Activated T-cell treated with anti-CD3 and anti-CD28 coated beads, Interleukin-2, amount 50 U/mL, for 72 hours (primary cell): ENCODE measurements at regions not wholly inside any gene's neighbourhood (a gene's known extent, or its start where the extent isn't known, plus 50 kb on each side); places are given as distances from the start of the nearest gene placed in this dataset.

Experiments used
- ATAC-seq, 2 donors: fragments of 150-1000 bp; cut with Tn5 transposase; replicated peaks in 1 of 2; 2 replicates each; pipeline ENCODE4 v1.10.0; 2021; ENCODE audit warnings: moderate library complexity in 2 of 2, mild to moderate bottlenecking in 1 of 2
- DNase-seq, 2 donors: peaks; one replicate each; pipeline ENCODE4 v3.0.0; 2021 to 2022; ENCODE audit warnings: mixed read lengths in 1 of 2
- H3K27ac Mint-ChIP-seq: one replicate; pipeline ENCODE4 v1.8.0; 2022; ENCODE audit warnings: mild to moderate bottlenecking, moderate library complexity, mixed read lengths
- H3K27me3 Mint-ChIP-seq: one replicate; pipeline ENCODE4 v1.8.0; 2022; ENCODE audit warnings: low read depth, mixed read lengths
- H3K36me3 Mint-ChIP-seq, 2 donors: one replicate each; pipeline ENCODE4 v1.8.0; 2022; ENCODE audit warnings: mixed read lengths in 2 of 2, mild to moderate bottlenecking in 1 of 2; ENCODE audit not compliant: insufficient read depth in 2 of 2
- H3K4me1 Mint-ChIP-seq: one replicate; pipeline ENCODE4 v1.8.0; 2022; ENCODE audit warnings: low read depth, mixed read lengths
- H3K4me3 Mint-ChIP-seq, 2 donors: one replicate each; pipeline ENCODE4 v1.8.0; 2022; ENCODE audit warnings: mild to moderate bottlenecking in 2 of 2, mixed read lengths in 2 of 2, moderate library complexity in 2 of 2
- H3K9me3 Mint-ChIP-seq, 2 donors: one replicate each; pipeline ENCODE4 v1.8.0; 2022; ENCODE audit warnings: mixed read lengths in 2 of 2

DNA sequence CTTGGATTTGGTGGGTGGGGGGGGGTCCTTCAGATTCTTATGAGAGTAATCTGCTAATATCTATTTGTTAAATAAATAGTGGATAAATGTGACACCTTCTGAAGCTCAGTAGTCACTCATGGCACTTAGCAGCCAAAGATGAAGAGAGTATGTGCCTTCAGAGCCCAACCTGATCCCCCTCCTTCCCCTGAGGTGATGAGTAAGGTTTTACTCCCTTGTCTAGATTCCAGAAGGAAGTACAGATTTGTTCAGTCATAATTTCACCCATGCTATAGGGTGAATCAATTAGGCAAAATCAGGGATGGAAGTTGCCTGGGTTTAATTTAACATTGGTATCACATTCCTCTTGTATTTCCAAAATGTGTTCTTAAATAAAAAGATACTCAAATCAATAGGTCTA is 340.3 kb upstream of the ATP2B1 start:
- peaks cover 0 to 3% of the 10 kb centered on the region in 2 donors for H3K9me3 Mint-ChIP-seq

DNA sequence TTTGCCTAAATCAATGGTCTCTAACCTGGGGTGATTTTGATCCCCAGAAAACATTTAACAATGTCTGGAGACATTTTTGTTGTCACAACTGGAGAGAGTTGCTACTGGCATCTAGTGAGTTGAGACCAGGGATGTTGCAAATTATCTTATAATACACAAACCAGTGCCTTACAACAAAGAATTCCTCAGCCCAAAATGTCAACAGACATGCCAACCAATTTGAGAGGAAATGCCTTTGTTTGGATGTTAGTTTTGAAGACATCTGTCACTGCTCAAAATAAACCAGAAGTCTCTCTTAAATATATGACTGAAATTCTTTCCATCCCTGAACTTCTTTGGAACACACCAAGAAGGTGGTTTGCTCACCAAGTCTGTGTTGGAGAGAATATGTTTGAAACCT is 336.9 kb upstream of the ATP2B1 start:
- ATAC-seq (no peak), DNase-seq (no peak)
- Mint-ChIP-seq H3K4me1 (peaks cover 29% of the 10 kb centered on the region), H3K4me3 (no peak overlapping the region), H3K9me3 (peaks cover 3 to 5% of the 10 kb centered on the region in 2 donors), H3K36me3 (peaks cover 0 to 4% of the 10 kb centered on the region in 2 donors), H3K27me3 (peaks cover 8% of the 10 kb centered on the region), H3K27ac (no peak overlapping the region)

More for the DNA sequence above, 340.3 kb upstream of the ATP2B1 start:
- Mint-ChIP-seq H3K27me3 (peaks cover 4% of the 10 kb centered on the region), H3K27ac (no peak overlapping the region), H3K36me3 (no peaks in the 10 kb centered on the region), H3K4me3 (no peak overlapping the region), H3K4me1 (peaks cover 8% of the 10 kb centered on the region)
- no peak for DNase-seq
- no peak for ATAC-seq

DNA sequence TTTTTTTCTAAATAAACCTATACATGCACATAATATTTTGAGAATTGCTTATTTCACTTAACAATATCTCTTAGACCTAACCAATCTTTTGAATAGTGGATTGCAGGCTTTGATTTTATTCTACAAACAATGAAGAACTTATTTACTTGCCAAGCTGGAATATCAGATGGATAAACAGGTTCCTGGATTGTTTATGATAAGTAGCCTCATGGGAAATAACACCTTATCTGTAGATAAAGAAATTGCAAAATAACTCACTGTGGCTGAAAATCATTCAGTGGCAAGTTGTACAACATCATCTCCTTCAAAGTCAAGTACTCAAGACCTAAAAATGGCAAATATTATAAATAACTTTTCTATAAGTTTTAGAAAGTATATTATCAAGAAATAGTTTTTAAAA is 335.4 kb upstream of the ATP2B1 start:
- Mint-ChIP-seq H3K36me3 (peaks cover 0 to 4% of the 10 kb centered on the region in 2 donors), H3K4me1 (peaks cover 29% of the 10 kb centered on the region), H3K27ac (peak overlapping the region; percentile 63), H3K9me3 (peaks cover 3 to 5% of the 10 kb centered on the region in 2 donors), H3K4me3 (no peak overlapping the region), H3K27me3 (peaks cover 8% of the 10 kb centered on the region)
- ATAC-seq = no peak
- no peak for DNase-seq

DNA sequence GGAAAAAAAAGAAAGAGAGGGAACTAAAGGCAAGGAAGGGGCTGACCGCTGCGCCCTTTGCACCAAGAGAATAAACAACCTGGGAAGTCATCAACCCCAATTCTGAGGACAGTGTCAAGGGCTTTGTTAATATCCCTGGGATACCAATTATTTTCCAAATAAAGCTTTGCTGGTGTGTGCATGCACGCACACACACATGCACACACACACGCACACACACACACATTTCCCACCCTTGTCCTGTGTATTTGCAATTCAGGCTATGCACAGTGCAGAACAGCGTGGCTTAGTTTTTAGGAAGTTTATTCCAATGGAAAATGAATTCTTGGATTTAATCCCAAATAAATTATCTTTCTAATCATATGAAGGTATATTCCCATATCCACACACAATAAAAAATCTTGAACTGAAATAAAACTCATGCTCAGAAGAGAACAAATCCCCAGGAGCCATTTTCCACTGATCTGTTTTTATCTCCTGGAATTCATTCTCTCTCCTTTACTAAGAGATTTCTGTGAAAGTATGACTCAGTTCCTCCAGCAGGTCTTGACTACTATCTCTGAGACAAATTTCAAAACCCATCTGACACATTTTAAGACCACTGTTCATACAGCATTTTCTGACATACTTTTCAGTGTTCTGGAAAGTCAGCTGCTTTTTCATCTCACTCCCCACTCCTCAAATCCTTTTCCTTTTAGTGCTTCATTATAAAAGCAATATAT is 334.4 kb upstream of the ATP2B1 start:
- peak; percentile 85 to 95 for ATAC-seq
- peak overlapping the region in 1 of 2 donors; percentile 39 for H3K4me3 Mint-ChIP-seq

DNA sequence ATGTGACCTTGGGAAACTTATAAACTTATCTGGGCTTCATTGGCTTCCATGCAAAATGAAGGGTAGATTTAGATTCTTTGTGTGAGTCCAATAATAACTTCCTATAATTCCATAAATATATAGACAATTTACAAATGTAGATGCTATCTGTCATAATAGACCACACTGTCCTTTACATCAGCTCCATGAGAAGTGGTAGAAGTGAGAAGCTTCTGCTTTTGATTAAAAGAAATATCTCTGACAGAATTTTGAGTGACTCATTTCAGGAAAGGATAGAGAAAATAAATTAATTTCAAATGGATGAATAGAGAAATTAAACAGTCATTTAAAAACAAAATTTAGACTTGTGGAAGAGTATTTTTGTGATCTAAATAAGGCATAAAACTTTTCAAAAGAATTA is 329.7 kb upstream of the ATP2B1 start:
- Mint-ChIP-seq H3K27me3 (peaks cover 8% of the 10 kb centered on the region), H3K36me3 (peaks cover 3 to 9% of the 10 kb centered on the region in 2 donors), H3K9me3 (peaks cover 6 to 8% of the 10 kb centered on the region in 2 donors), H3K4me1 (peaks cover 24% of the 10 kb centered on the region), H3K4me3 (no peak overlapping the region), H3K27ac (no peak overlapping the region)
- DNase-seq = no peak
- ATAC-seq = no peak

More for the DNA sequence above, 334.4 kb upstream of the ATP2B1 start:
- DNase-seq = peak in 1 of 2 donors; percentile 3
- Mint-ChIP-seq H3K4me1 (peaks cover 29% of the 10 kb centered on the region), H3K9me3 (peaks cover 3 to 5% of the 10 kb centered on the region in 2 donors), H3K27me3 (peaks cover 8% of the 10 kb centered on the region), H3K36me3 (peaks cover 0 to 4% of the 10 kb centered on the region in 2 donors), H3K27ac (peak overlapping the region; percentile 84)

DNA sequence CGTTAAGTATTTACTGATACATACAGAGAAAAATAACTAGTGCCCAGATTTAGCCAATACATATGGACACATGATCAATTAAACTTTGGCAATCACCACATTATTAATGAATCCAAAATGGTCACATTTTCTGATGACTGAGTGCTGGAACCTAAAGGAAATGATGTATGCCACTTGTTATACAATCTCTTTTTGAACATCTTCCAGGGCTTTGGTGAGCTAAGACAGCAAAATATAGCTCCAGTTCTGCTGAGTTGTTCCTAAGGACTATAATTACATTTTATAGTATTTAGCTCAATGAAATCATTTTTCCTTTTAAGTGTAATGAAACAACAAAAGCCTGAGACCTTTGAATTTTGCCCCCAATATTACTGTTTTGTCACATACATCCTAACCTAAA is 329.1 kb upstream of the ATP2B1 start:
- DNase-seq (no peak), ATAC-seq (no peak)
- H3K27me3 Mint-ChIP-seq = peaks cover 8% of the 10 kb centered on the region
- peaks cover 3 to 8% of the 10 kb centered on the region in 2 donors for H3K36me3 Mint-ChIP-seq
- peaks cover 19% of the 10 kb centered on the region for H3K4me1 Mint-ChIP-seq
- peaks cover 6 to 8% of the 10 kb centered on the region in 2 donors for H3K9me3 Mint-ChIP-seq
- no peak overlapping the region for H3K27ac Mint-ChIP-seq
- H3K4me3 Mint-ChIP-seq = no peak overlapping the region

DNA sequence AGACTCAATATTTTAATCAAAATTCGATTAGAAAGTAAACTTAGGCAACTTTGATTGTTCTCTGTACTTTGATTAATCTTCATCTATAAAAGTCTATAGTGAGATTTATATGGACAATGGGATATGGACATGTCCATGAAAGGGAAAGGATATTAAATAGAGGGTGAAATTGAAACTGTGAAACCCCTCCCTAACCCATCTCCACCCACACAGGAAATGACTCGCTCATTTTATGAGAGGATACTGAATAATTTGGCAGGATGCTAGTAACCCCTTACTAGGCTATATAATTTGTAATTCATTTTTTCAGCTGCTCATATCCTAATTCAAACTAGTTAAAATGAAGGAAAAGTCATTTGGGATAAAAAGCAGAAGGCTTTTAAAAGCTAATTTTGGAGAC is 328.0 kb upstream of the ATP2B1 start:
- Mint-ChIP-seq H3K36me3 (peaks cover 3 to 5% of the 10 kb centered on the region in 2 donors), H3K27ac (peak overlapping the region; percentile 43), H3K27me3 (no peaks in the 10 kb centered on the region), H3K4me1 (peaks cover 16% of the 10 kb centered on the region), H3K4me3 (no peak overlapping the region), H3K9me3 (peaks cover 4 to 6% of the 10 kb centered on the region in 2 donors)
- ATAC-seq = no peak
- no peak for DNase-seq

DNA sequence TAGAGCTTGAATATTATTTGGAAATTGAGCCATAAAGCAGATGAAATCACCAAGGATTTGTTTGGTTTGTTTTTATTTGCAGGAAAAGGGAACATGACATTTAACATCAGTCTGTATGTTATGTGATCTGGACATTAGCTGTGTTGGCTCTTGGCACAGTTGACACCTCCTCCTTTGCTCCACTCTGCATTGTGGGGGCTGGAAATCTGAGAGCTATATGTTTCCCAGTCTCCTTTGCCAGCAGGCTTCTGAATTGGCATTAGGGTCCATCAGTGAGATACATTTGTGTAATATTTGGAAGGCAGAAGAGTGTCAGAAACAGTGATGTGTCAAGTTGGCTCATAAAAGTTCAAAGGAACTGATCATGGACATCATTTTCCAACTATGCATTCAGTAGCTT is 322.1 kb upstream of the ATP2B1 start:
- H3K9me3 Mint-ChIP-seq = peaks cover 2 to 3% of the 10 kb centered on the region in 2 donors
- peaks cover 18% of the 10 kb centered on the region for H3K4me1 Mint-ChIP-seq
- DNase-seq = no peak
- H3K4me3 Mint-ChIP-seq = no peak overlapping the region
- H3K36me3 Mint-ChIP-seq = peaks cover 2% of the 10 kb centered on the region in 2 donors
- no peak overlapping the region for H3K27ac Mint-ChIP-seq
- ATAC-seq = no peak
- H3K27me3 Mint-ChIP-seq = no peaks in the 10 kb centered on the region

DNA sequence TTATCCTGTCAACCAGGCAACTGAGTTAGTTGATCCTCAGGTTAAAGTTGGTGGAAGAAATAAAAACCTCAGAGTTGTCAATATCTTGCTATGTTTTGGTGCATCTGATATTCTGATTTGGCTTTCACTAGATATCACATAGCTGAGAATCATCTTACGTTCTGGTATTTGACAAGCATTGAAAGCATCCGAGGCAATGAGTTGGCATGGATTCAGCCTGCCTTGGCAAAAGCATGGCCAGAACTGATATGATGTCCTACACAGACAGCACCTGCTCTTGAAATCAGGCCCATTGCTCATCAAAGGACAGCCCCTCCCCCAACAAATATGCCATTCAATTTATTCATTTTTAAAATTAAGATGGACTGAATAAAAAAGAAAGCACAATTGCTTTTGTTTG is 320.7 kb upstream of the ATP2B1 start:
- ATAC-seq = no peak
- Mint-ChIP-seq H3K4me3 (no peak overlapping the region), H3K9me3 (no peaks in the 10 kb centered on the region), H3K27ac (no peak overlapping the region), H3K27me3 (no peaks in the 10 kb centered on the region), H3K4me1 (peaks cover 18% of the 10 kb centered on the region), H3K36me3 (no peaks in the 10 kb centered on the region)
- DNase-seq = no peak

DNA sequence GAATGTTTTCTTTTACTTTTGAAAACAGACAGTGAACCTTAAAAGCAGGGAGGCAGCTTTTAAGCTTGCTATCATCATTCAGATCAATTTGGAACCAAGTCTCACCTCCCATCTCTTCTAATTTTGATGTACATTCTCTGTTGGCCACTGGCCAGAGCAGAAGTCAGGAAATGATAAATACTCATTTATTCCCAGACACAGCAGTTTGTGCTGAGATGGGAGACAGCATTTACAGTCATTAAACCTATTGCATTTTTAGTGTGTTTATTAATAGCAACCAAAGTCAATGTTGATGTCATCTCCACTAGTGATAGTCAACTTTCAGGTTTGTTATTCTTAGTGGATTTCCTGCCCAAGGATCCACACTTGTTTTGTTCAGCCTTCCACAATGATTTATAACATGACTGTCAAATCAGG is 320.0 kb upstream of the ATP2B1 start:
- DNase-seq (no peak), ATAC-seq (peak in 1 of 2 donors; percentile 52)
- Mint-ChIP-seq H3K4me1 (peaks cover 18% of the 10 kb centered on the region), H3K9me3 (no peaks in the 10 kb centered on the region), H3K27me3 (no peaks in the 10 kb centered on the region), H3K27ac (no peak overlapping the region), H3K36me3 (no peaks in the 10 kb centered on the region), H3K4me3 (no peak overlapping the region)

DNA sequence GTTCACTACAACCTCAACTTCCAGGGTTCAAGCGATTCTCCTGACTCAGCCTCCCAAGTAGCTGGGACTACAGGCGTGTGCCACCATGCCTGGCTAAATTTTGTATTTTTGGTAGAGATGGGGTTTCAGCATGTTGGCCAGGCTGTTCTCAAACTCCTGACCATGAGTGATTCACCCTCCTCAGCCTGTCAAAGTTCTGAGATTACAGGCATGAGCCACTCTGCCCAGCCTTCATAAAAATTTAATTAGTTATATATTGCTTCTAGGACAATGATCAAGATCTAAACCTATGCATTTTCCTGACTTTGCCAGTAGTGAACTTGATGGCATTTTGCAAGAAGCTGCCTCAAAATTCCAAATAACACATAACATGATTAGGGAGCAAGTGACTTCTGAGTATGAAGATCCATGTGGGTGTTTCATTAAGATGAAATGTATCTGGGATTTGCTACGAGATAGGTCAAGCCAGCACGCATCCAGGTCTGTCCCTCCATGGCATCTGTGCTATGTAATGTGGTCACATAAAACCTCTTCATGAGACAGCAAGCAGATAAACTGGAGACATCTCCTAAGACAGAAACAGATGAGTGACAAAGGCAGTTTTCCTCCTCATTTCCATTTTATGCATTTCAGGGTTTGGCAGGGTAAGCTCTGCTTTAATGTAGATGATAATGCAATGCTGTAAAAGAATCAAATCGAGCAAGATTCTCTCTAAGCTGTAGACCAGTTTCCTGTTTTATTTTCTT is 319.4 kb upstream of the ATP2B1 start:
- H3K4me1 Mint-ChIP-seq = peaks cover 18% of the 10 kb centered on the region
- no peak overlapping the region for H3K4me3 Mint-ChIP-seq
- H3K27ac Mint-ChIP-seq = no peak overlapping the region
- no peaks in the 10 kb centered on the region for H3K27me3 Mint-ChIP-seq
- H3K9me3 Mint-ChIP-seq = no peaks in the 10 kb centered on the region
- no peak for ATAC-seq
- H3K36me3 Mint-ChIP-seq = no peaks in the 10 kb centered on the region
- no peak for DNase-seq

DNA sequence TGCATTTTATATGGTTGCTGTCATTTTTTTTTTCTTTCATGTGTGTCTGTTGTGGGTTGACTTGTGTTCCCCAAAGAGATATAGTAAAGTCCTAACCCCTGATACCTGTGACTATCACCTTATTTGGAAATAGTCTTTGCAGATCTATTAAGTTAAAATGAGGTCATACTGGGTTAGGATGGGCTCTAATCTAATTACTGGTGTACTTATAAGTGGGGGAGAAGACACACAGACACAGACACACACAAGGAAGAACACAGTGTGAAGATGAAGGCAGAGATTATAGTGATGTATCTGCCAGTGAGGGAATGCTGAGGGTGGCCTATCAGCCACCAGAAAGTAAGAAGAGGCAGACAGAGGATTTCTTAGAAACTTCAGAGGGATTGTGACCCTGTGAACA is 318.4 kb upstream of the ATP2B1 start:
- no peaks in the 10 kb centered on the region for H3K27me3 Mint-ChIP-seq
- H3K36me3 Mint-ChIP-seq = no peaks in the 10 kb centered on the region
- no peak for DNase-seq
- peaks cover 13% of the 10 kb centered on the region for H3K4me1 Mint-ChIP-seq
- H3K27ac Mint-ChIP-seq = no peak overlapping the region
- H3K4me3 Mint-ChIP-seq = no peak overlapping the region
- H3K9me3 Mint-ChIP-seq = no peaks in the 10 kb centered on the region
- ATAC-seq = no peak

DNA sequence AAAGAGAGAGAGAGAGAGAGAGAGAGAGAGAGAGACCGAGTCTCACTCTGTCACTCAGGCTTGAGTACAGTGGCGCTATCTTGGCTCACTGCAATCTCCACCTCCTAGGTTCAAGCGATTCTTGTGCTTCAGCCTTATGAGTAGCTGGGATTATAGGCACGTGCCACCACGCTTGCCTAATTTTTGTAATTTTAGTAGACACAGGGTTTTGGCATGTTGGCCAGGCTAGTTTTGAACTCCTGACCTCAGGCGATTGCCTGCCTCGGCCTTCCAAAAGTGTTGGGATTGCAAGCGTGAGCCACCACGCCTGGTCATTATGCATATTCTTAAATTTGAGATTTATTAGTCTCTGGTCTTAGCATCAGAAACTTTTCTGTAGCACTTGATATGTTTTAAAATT is 317.9 kb upstream of the ATP2B1 start:
- DNase-seq (no peak), ATAC-seq (no peak)
- Mint-ChIP-seq H3K27ac (no peak overlapping the region), H3K4me1 (peaks cover 11% of the 10 kb centered on the region), H3K4me3 (no peak overlapping the region), H3K36me3 (no peaks in the 10 kb centered on the region), H3K27me3 (no peaks in the 10 kb centered on the region), H3K9me3 (no peaks in the 10 kb centered on the region)
